ENCODE measurements at regions not wholly inside any gene's neighbourhood (a gene's known extent, or its start where the extent isn't known, plus 50 kb on each side); places are given as distances from the start of the nearest gene placed in this dataset.

- Histone ChIP-seq H3K4me3 (ENCODE audit: low read depth, low read length) (no peak overlapping the region), H3K9me3 (ENCODE audit: control insufficient read depth in 2 of 2, low read length in 2 of 2) (no peaks in the 10 kb centered on the region), H3K27me3 (ENCODE audit: control insufficient read depth, insufficient read depth, low read length) (no peaks in the 10 kb centered on the region), H3K36me3 (ENCODE audit: control insufficient read depth, insufficient read depth, low read length) (no peaks in the 10 kb centered on the region), H3K27ac (ENCODE audit: insufficient read depth, low read length, poor library complexity, severe bottlenecking) (no peak overlapping the region), H3K4me1 (ENCODE audit: control insufficient read depth, insufficient read depth, low read length, poor library complexity, severe bottlenecking) (peaks cover 18% of the 10 kb centered on the region)
- ATAC-seq (ENCODE audit: low read depth in 2 of 2) = no peak
- peaks cover 28 to 46% (median 37%) of the 10 kb centered on the region in 4 donors for H3K4me1 Mint-ChIP-seq
- no peaks in the 10 kb centered on the region for H3K9me3 Mint-ChIP-seq
- no peaks in the 10 kb centered on the region for H3K36me3 Mint-ChIP-seq
- H3K4me3 Mint-ChIP-seq = no peak overlapping the region
- DNase-seq = no peak
- no peaks in the 10 kb centered on the region for H3K27me3 Mint-ChIP-seq
- peak overlapping the region in 1 of 3 donors; percentile 35 for H3K27ac Mint-ChIP-seq
Observed at GRCh38 chr2:12440731-12441130, 276.0 kb upstream of the TRIB2 start.

- Histone ChIP-seq H3K27ac (ENCODE audit: insufficient read depth, low read length, poor library complexity, severe bottlenecking) (peak overlapping the region; percentile 25), H3K27me3 (ENCODE audit: control insufficient read depth, insufficient read depth, low read length) (no peaks in the 10 kb centered on the region), H3K4me3 (ENCODE audit: low read depth, low read length) (peak overlapping the region; percentile 34), H3K36me3 (ENCODE audit: control insufficient read depth, insufficient read depth, low read length) (no peaks in the 10 kb centered on the region), H3K9me3 (ENCODE audit: control insufficient read depth in 2 of 2, low read length in 2 of 2) (no peaks in the 10 kb centered on the region), H3K4me1 (ENCODE audit: control insufficient read depth, insufficient read depth, low read length, poor library complexity, severe bottlenecking) (peaks cover 15% of the 10 kb centered on the region)
- H3K27ac Mint-ChIP-seq = peak overlapping the region; percentile 1 to 77 (median 63)
- peaks cover 18 to 36% (median 29%) of the 10 kb centered on the region in 4 donors for H3K4me1 Mint-ChIP-seq
- H3K36me3 Mint-ChIP-seq = no peaks in the 10 kb centered on the region
- ATAC-seq (ENCODE audit: low read depth in 2 of 2) (no peak), DNase-seq (no peak)
- no peaks in the 10 kb centered on the region for H3K27me3 Mint-ChIP-seq
- peak overlapping the region; percentile 9 to 65 (median 24) for H3K4me3 Mint-ChIP-seq
- peaks cover 0 to 2% (median 0%) of the 10 kb centered on the region in 7 donors for H3K9me3 Mint-ChIP-seq
Observed at GRCh38 chr2:12441750-12442475, 274.8 kb upstream of the TRIB2 start.

- Mint-ChIP-seq H3K9me3 (peaks cover 0 to 2% (median 0%) of the 10 kb centered on the region in 7 donors), H3K36me3 (no peaks in the 10 kb centered on the region), H3K4me1 (peaks cover 17 to 35% (median 27%) of the 10 kb centered on the region in 4 donors), H3K4me3 (peak overlapping the region; percentile 9 to 65 (median 24)), H3K27me3 (no peaks in the 10 kb centered on the region), H3K27ac (peak overlapping the region in 1 of 3 donors; percentile 63)
- Histone ChIP-seq H3K36me3 (ENCODE audit: control insufficient read depth, insufficient read depth, low read length) (no peaks in the 10 kb centered on the region), H3K27ac (ENCODE audit: insufficient read depth, low read length, poor library complexity, severe bottlenecking) (peak overlapping the region; percentile 25), H3K9me3 (ENCODE audit: control insufficient read depth in 2 of 2, low read length in 2 of 2) (no peaks in the 10 kb centered on the region), H3K27me3 (ENCODE audit: control insufficient read depth, insufficient read depth, low read length) (no peaks in the 10 kb centered on the region), H3K4me1 (ENCODE audit: control insufficient read depth, insufficient read depth, low read length, poor library complexity, severe bottlenecking) (peaks cover 15% of the 10 kb centered on the region), H3K4me3 (ENCODE audit: low read depth, low read length) (peak overlapping the region; percentile 0)
- ATAC-seq (ENCODE audit: low read depth in 2 of 2) (peak; percentile 56 to 58), DNase-seq (peak in 1 of 3 donors; percentile 40)
Observed at GRCh38 chr2:12442476-12442847, 274.3 kb upstream of the TRIB2 start.

DNA sequence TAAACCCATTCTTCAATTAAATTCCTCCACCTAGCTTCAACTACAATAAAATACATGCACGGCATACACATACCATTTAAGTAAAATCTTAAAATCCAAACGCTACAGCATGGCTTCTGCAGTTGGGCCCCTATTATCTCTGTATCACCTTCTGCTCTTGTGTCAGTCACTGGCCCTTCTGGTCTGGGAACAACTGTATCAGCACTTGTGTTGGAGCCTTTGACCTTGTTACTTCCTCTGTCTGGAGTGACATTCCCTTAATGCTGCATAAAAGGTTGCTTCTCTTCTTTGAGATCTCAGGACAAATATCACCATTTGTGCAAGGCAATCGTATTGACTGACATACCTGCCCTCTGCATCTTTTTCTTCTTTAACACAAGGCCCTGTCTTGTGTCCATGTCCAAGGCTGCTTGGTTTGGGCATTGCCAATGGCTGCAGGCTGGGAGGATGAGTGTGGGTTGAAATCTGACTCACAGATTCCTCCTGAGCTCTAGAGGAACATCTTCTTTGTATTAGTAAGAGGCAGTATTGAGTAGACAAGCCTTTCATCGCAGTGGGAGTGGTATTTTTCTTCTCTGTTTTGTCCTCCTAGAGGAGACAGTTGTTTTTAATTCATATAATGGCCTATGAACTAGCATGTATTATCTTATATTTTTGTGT lies 267.8 kb upstream of the TRIB2 start:
- Histone ChIP-seq H3K9me3 (ENCODE audit: control insufficient read depth in 2 of 2, low read length in 2 of 2) (no peaks in the 10 kb centered on the region), H3K4me3 (ENCODE audit: low read depth, low read length) (no peak overlapping the region), H3K27me3 (ENCODE audit: control insufficient read depth, insufficient read depth, low read length) (no peaks in the 10 kb centered on the region), H3K36me3 (ENCODE audit: control insufficient read depth, insufficient read depth, low read length) (no peaks in the 10 kb centered on the region), H3K4me1 (ENCODE audit: control insufficient read depth, insufficient read depth, low read length, poor library complexity, severe bottlenecking) (peaks cover 23% of the 10 kb centered on the region), H3K27ac (ENCODE audit: insufficient read depth, low read length, poor library complexity, severe bottlenecking) (no peak overlapping the region)
- ATAC-seq (ENCODE audit: low read depth in 2 of 2) (no peak), DNase-seq (no peak)
- Mint-ChIP-seq H3K27me3 (no peaks in the 10 kb centered on the region), H3K4me3 (no peak overlapping the region), H3K4me1 (peaks cover 20 to 52% (median 38%) of the 10 kb centered on the region in 4 donors), H3K9me3 (peaks cover 0 to 3% (median 0%) of the 10 kb centered on the region in 7 donors), H3K27ac (peak overlapping the region in 1 of 3 donors; percentile 54), H3K36me3 (no peaks in the 10 kb centered on the region)

GRCh38 chr2:12451726-12452125 lies 265.0 kb upstream of the TRIB2 start:
- Mint-ChIP-seq H3K4me1 (peaks cover 22 to 65% (median 46%) of the 10 kb centered on the region in 4 donors), H3K9me3 (peaks cover 0 to 3% (median 0%) of the 10 kb centered on the region in 7 donors), H3K27ac (peak overlapping the region; percentile 80 to 98 (median 91)), H3K36me3 (no peaks in the 10 kb centered on the region), H3K27me3 (no peaks in the 10 kb centered on the region), H3K4me3 (peak overlapping the region; percentile 24 to 85 (median 79))
- ATAC-seq (ENCODE audit: low read depth in 2 of 2) (peak; percentile 40 to 51), DNase-seq (peak in 2 of 3 donors; percentile 44 to 84)
- no peaks in the 10 kb centered on the region for H3K27me3 ChIP-seq (ENCODE audit: control insufficient read depth, insufficient read depth, low read length)
- no peaks in the 10 kb centered on the region for H3K36me3 ChIP-seq (ENCODE audit: control insufficient read depth, insufficient read depth, low read length)
- H3K4me3 ChIP-seq (ENCODE audit: low read depth, low read length) = peak overlapping the region; percentile 82
- peak overlapping the region; percentile 57 for H3K27ac ChIP-seq (ENCODE audit: insufficient read depth, low read length, poor library complexity, severe bottlenecking)
- H3K4me1 ChIP-seq (ENCODE audit: control insufficient read depth, insufficient read depth, low read length, poor library complexity, severe bottlenecking) = peaks cover 32% of the 10 kb centered on the region
- H3K9me3 ChIP-seq (ENCODE audit: control insufficient read depth in 2 of 2, low read length in 2 of 2) = no peaks in the 10 kb centered on the region

GRCh38 chr2:12452185-12452584 lies 264.6 kb upstream of the TRIB2 start:
- DNase-seq (no peak), ATAC-seq (ENCODE audit: low read depth in 2 of 2) (no peak)
- H3K27ac Mint-ChIP-seq = peak overlapping the region; percentile 80 to 98 (median 91)
- peak overlapping the region; percentile 82 for H3K4me3 ChIP-seq (ENCODE audit: low read depth, low read length)
- H3K27ac ChIP-seq (ENCODE audit: insufficient read depth, low read length, poor library complexity, severe bottlenecking) = peak overlapping the region; percentile 57
- H3K4me3 Mint-ChIP-seq = peak overlapping the region; percentile 24 to 85 (median 79)
- no peaks in the 10 kb centered on the region for H3K9me3 ChIP-seq (ENCODE audit: control insufficient read depth in 2 of 2, low read length in 2 of 2)
- no peaks in the 10 kb centered on the region for H3K36me3 ChIP-seq (ENCODE audit: control insufficient read depth, insufficient read depth, low read length)
- peaks cover 26 to 70% (median 51%) of the 10 kb centered on the region in 4 donors for H3K4me1 Mint-ChIP-seq
- H3K36me3 Mint-ChIP-seq = no peaks in the 10 kb centered on the region
- H3K4me1 ChIP-seq (ENCODE audit: control insufficient read depth, insufficient read depth, low read length, poor library complexity, severe bottlenecking) = peaks cover 36% of the 10 kb centered on the region
- H3K9me3 Mint-ChIP-seq = peaks cover 0 to 3% (median 0%) of the 10 kb centered on the region in 7 donors
- no peaks in the 10 kb centered on the region for H3K27me3 Mint-ChIP-seq
- H3K27me3 ChIP-seq (ENCODE audit: control insufficient read depth, insufficient read depth, low read length) = no peaks in the 10 kb centered on the region

DNA sequence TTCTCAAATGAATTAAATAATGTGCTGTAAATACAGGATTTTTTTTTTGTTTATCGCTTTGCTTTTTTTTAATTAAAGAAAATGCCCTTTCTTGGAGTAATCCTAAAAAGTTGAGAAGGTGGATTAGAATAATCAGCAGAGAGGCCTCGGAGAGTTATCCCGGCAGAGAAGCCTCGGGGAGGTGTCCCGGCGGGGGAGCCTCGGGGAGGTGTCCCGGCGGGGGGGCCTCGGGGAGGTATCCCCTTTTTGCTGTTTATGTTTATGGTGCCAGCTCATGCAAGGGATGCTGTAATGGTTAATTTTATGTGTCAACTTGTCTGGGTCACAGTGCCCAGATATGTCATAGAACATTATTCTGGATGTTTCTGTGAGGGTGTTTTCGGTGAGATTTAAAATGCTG lies 263.0 kb upstream of the TRIB2 start:
- Mint-ChIP-seq H3K4me3 (no peak overlapping the region), H3K9me3 (peaks cover 0 to 2% (median 0%) of the 10 kb centered on the region in 7 donors), H3K4me1 (peaks cover 29 to 74% (median 53%) of the 10 kb centered on the region in 4 donors), H3K27me3 (no peaks in the 10 kb centered on the region), H3K27ac (peak overlapping the region in 1 of 3 donors; percentile 35), H3K36me3 (no peaks in the 10 kb centered on the region)
- H3K27ac ChIP-seq (ENCODE audit: insufficient read depth, low read length, poor library complexity, severe bottlenecking) = no peak overlapping the region
- DNase-seq (no peak), ATAC-seq (ENCODE audit: low read depth in 2 of 2) (no peak)
- no peaks in the 10 kb centered on the region for H3K9me3 ChIP-seq (ENCODE audit: control insufficient read depth in 2 of 2, low read length in 2 of 2)
- H3K27me3 ChIP-seq (ENCODE audit: control insufficient read depth, insufficient read depth, low read length) = no peaks in the 10 kb centered on the region
- no peak overlapping the region for H3K4me3 ChIP-seq (ENCODE audit: low read depth, low read length)
- no peaks in the 10 kb centered on the region for H3K36me3 ChIP-seq (ENCODE audit: control insufficient read depth, insufficient read depth, low read length)
- H3K4me1 ChIP-seq (ENCODE audit: control insufficient read depth, insufficient read depth, low read length, poor library complexity, severe bottlenecking) = peaks cover 38% of the 10 kb centered on the region

Data from CD4-positive, CD25-positive, alpha-beta regulatory T cell (primary cell).